Vagina (tissue), 2 donors: ENCODE measurements at regions not wholly inside any gene's neighbourhood (a gene's known extent, or its start where the extent isn't known, plus 50 kb on each side); places are given as distances from the start of the nearest gene placed in this dataset. TPM values are rescaled to one million over a fixed set of nuclear protein-coding genes. Genes with fewer than 3 reads are reported as not detected.

Experiments
- DNase-seq, 2 donors: peaks; one replicate each; pipeline ENCODE4 v3.0.0-alpha.2; 2017; ENCODE audit errors: extremely low spot score in 2 of 2
- H3K27ac ChIP-seq: fragments of 200-600 bp; sonication (generic); one replicate; pipeline ENCODE4 v1.5.1; 2019
- H3K27me3 ChIP-seq: fragments of 200-600 bp; sonication (generic); one replicate; pipeline ENCODE4 v1.5.1; 2019
- H3K36me3 ChIP-seq, 2 donors: fragments of 200-600 bp; sonication (generic); one replicate each; pipeline ENCODE4 v1.5.1; 2017 to 2019
- H3K4me1 ChIP-seq: fragments of 200-600 bp; sonication (generic); one replicate; pipeline ENCODE4 v1.5.1; 2019
- H3K4me3 ChIP-seq, 2 donors: fragments of 200-600 bp; sonication (generic); 1 replicate in 1 of 2; 2 replicates in 1 of 2; pipeline ENCODE4 v1.5.1; 2016 to 2019
- H3K9me3 ChIP-seq: fragments of 200-600 bp; sonication (generic); one replicate; pipeline ENCODE4 v1.5.1; 2019
- CTCF ChIP-seq, 3 experiments: fragments of 450-650 bp in 2 of 3; fragments of 200-600 bp in 1 of 3; sonication (generic) in 1 of 3; IDR thresholded peaks; one replicate each; pipeline ENCODE4 v1.5.1; 2017 to 2019; ENCODE audit warnings: antibody characterized with exemption in 3 of 3, mild to moderate bottlenecking in 2 of 3, moderate library complexity in 2 of 3
- POLR2A ChIP-seq, 2 donors: fragments of 450-650 bp; IDR thresholded peaks; one replicate each; pipeline ENCODE4 v1.6.1; 2017; ENCODE audit warnings: antibody characterized with exemption in 2 of 2, mild to moderate bottlenecking in 2 of 2, moderate library complexity in 2 of 2
- POLR2AphosphoS5 ChIP-seq, 2 donors: sonication (generic); formaldehyde crosslinking; IDR thresholded peaks; one replicate each; pipeline ENCODE4 v1.9.0; 2017; ENCODE audit warnings: antibody characterized with exemption in 2 of 2, mild to moderate bottlenecking in 2 of 2, low read depth in 1 of 2; ENCODE audit not compliant: insufficient read depth in 1 of 2
- intact Hi-C: fragments of 100-400 bp; cut with DNase I; formaldehyde crosslinking; loops from one replicate; pipeline ENCODE4 v1.15.1; 2023
- small RNA-seq: library from RNA; depleted of rRNA; stranded (forward); fragments of <200 nt; gene quantifications from one replicate; pipeline ENCODE3, GENCODE V24; 2016

- Histone ChIP-seq H3K9me3 (no peaks in the 10 kb centered on the region), H3K27me3 (no peaks in the 10 kb centered on the region), H3K36me3 (no peaks in the 10 kb centered on the region), H3K4me3 (no peak overlapping the region), H3K4me1 (no peaks in the 10 kb centered on the region), H3K27ac (no peak overlapping the region)
- TF ChIP-seq POLR2AphosphoS5 (IDR thresholded peaks at IDR 0.05; ENCODE audit: insufficient read depth in 1 of 2, low read depth in 1 of 2) (no peak), CTCF (IDR thresholded peaks at IDR 0.05) (no peak), POLR2A (IDR thresholded peaks at IDR 0.05) (no peak)
- intact Hi-C loops, result no loop called here
- DNase-seq, result no peak
These were observed 67.8 kb upstream of the PLSCR5 start for GRCh38 chr3:146672941-146673340.

GRCh38 chr3:146664403-146664802 is 59.3 kb upstream of the PLSCR5 start:
- TF ChIP-seq POLR2AphosphoS5 (IDR thresholded peaks at IDR 0.05; ENCODE audit: insufficient read depth in 1 of 2, low read depth in 1 of 2), result no peak
- TF ChIP-seq CTCF (IDR thresholded peaks at IDR 0.05), result no peak
- TF ChIP-seq POLR2A (IDR thresholded peaks at IDR 0.05), result no peak
- DNase-seq, result no peak
- no peaks in the 10 kb centered on the region for H3K4me1 ChIP-seq
- H3K27me3 ChIP-seq, result no peaks in the 10 kb centered on the region
- no peaks in the 10 kb centered on the region for H3K36me3 ChIP-seq
- intact Hi-C loops, result no loop called here
- H3K27ac ChIP-seq, result no peak overlapping the region
- no peaks in the 10 kb centered on the region for H3K9me3 ChIP-seq
- H3K4me3 ChIP-seq, result no peak overlapping the region

GRCh38 chr3:146658841-146659240 is 53.7 kb upstream of the PLSCR5 start:
- Histone ChIP-seq H3K36me3 (no peaks in the 10 kb centered on the region), H3K27me3 (no peaks in the 10 kb centered on the region), H3K4me1 (no peaks in the 10 kb centered on the region), H3K4me3 (no peak overlapping the region), H3K9me3 (no peaks in the 10 kb centered on the region), H3K27ac (no peak overlapping the region)
- no peak for TF ChIP-seq POLR2AphosphoS5 (IDR thresholded peaks at IDR 0.05; ENCODE audit: insufficient read depth in 1 of 2, low read depth in 1 of 2)
- TF ChIP-seq CTCF (IDR thresholded peaks at IDR 0.05), result no peak
- TF ChIP-seq POLR2A (IDR thresholded peaks at IDR 0.05), result no peak
- no peak for DNase-seq
- intact Hi-C loops, result no loop called here

GRCh38 chr3:146655333-146655996 is 50.3 kb upstream of the PLSCR5 start:
- Histone ChIP-seq H3K36me3 (no peaks in the 10 kb centered on the region), H3K9me3 (no peaks in the 10 kb centered on the region), H3K4me1 (no peaks in the 10 kb centered on the region), H3K4me3 (no peak overlapping the region), H3K27me3 (no peaks in the 10 kb centered on the region), H3K27ac (no peak overlapping the region)
- no peak for DNase-seq
- TF ChIP-seq CTCF (IDR thresholded peaks at IDR 0.05) (no peak), POLR2A (IDR thresholded peaks at IDR 0.05) (no peak), POLR2AphosphoS5 (IDR thresholded peaks at IDR 0.05; ENCODE audit: insufficient read depth in 1 of 2, low read depth in 1 of 2) (no peak)
- intact Hi-C loops, result no loop called here

Small RNAs in the stretch of these regions (small RNA-seq; reads per million reads assigned to genes)
- gene RNU6-505P, result not detected
